Stomach (tissue), 8 donors: ENCODE measurements at regions not wholly inside any gene's neighbourhood (a gene's known extent, or its start where the extent isn't known, plus 50 kb on each side); places are given as distances from the start of the nearest gene placed in this dataset.

Source experiments
- DNase-seq, 2 donors: peaks; one replicate each; pipeline versions ENCODE4 v3.0.0 to v3.0.0-alpha.2; 2013 to 2019
- H3K27ac ChIP-seq, 5 donors: fragments of 200-600 bp in 4 of 5; sonication (generic) in 4 of 5; one replicate each; pipeline ENCODE4 v1.5.1; 2013 to 2019; ENCODE audit warnings: mild to moderate bottlenecking in 1 of 5, moderate library complexity in 1 of 5
- H3K27me3 ChIP-seq, 3 donors: fragments of 200-600 bp; sonication (generic); one replicate each; pipeline ENCODE4 v1.5.1; 2017 to 2019; ENCODE audit warnings: mixed run types in 1 of 3
- H3K36me3 ChIP-seq, 4 donors: fragments of 200-600 bp; sonication (generic); 1 replicate in 3 of 4; 2 replicates in 1 of 4; pipeline ENCODE4 v1.5.1; 2016 to 2019
- H3K4me1 ChIP-seq, 4 donors: fragments of 200-600 bp; sonication (generic); one replicate each; pipeline ENCODE4 v1.5.1; 2016 to 2019
- H3K4me3 ChIP-seq, 4 donors: fragments of 200-600 bp; sonication (generic) in 3 of 4; one replicate each; pipeline ENCODE4 v1.5.1; 2016 to 2019; ENCODE audit warnings: mild to moderate bottlenecking in 1 of 4
- H3K9me3 ChIP-seq, 4 donors: fragments of 200-600 bp; sonication (generic); one replicate each; pipeline ENCODE4 v1.5.1; 2016 to 2019
- EP300 ChIP-seq: sonication (generic); formaldehyde crosslinking; IDR thresholded peaks from one replicate; pipeline ENCODE4 v1.6.1; 2017; ENCODE audit warnings: antibody characterized with exemption
- POLR2A ChIP-seq, 4 donors: fragments of 450-650 bp; IDR thresholded peaks; one replicate each; pipeline ENCODE4 v1.6.1; 2016; ENCODE audit warnings: antibody characterized with exemption in 4 of 4, control low read depth in 2 of 4, mild to moderate bottlenecking in 1 of 4, moderate library complexity in 1 of 4
- POLR2AphosphoS5 ChIP-seq, 3 donors: sonication (generic); formaldehyde crosslinking; IDR thresholded peaks; one replicate each; pipeline ENCODE4 v1.6.1; 2016; ENCODE audit warnings: antibody characterized with exemption in 3 of 3
- WGBS, 5 donors: extraction: QIAGEN DNeasy Blood & Tissue Kit in 3 of 5; methylation state at CpG; one replicate each; pipeline versions ENCODE4 v1.1.5 to v1.1.7; 2013 to 2018; 5-methylcytosine and 5-hydroxymethylcytosine counted together
- intact Hi-C: fragments of 100-400 bp; cut with DNase I; formaldehyde crosslinking; loops from one replicate; pipeline ENCODE4 v1.15.1; 2023; ENCODE audit warnings: low total_unique reads
- TF ChIP-seq, protein P1 (sequence below), 7 experiments: fragments of 450-650 bp in 4 of 7; fragments of 200-600 bp in 3 of 7; sonication (generic) in 3 of 7; IDR thresholded peaks; one replicate each; pipeline ENCODE4 v1.5.1; 2016 to 2019; ENCODE audit warnings: antibody characterized with exemption in 7 of 7, control low read depth in 2 of 7, mild to moderate bottlenecking in 1 of 7
- donor health status: healthy with polysubstance abuse.
- donor health status: Bipolar disorder and iron deficiency.
- donor health status: healthy.

DNA sequence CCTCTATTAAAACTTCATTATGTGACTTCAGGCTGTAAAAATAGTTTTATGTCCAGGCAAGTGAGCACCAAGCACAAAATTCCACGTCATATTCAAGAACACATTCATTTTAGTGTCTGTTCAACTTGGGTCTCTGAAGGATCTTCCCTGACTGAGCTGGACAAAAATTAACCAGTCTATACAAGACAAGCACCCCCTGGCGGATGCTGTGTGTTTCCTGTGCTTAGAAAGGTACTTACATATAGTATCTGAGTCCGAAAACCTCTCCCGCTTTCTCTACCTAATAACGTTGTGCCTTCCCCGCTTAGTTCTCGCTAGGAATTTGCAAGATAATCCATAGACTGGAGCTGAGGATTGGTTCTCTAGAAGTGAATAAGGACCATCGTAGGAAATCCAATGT, 2214.5 kb upstream of the TENM3 start:
- no peaks in the 10 kb centered on the region for H3K36me3 ChIP-seq
- no peak overlapping the region for H3K4me3 ChIP-seq
- 54 to 64% (median 60%) methylated on average over 8 of the region's 8 CpGs for WGBS, 5 donors
- no peak for TF ChIP-seq POLR2A (IDR thresholded peaks at IDR 0.05)
- TF ChIP-seq, protein P1, sequence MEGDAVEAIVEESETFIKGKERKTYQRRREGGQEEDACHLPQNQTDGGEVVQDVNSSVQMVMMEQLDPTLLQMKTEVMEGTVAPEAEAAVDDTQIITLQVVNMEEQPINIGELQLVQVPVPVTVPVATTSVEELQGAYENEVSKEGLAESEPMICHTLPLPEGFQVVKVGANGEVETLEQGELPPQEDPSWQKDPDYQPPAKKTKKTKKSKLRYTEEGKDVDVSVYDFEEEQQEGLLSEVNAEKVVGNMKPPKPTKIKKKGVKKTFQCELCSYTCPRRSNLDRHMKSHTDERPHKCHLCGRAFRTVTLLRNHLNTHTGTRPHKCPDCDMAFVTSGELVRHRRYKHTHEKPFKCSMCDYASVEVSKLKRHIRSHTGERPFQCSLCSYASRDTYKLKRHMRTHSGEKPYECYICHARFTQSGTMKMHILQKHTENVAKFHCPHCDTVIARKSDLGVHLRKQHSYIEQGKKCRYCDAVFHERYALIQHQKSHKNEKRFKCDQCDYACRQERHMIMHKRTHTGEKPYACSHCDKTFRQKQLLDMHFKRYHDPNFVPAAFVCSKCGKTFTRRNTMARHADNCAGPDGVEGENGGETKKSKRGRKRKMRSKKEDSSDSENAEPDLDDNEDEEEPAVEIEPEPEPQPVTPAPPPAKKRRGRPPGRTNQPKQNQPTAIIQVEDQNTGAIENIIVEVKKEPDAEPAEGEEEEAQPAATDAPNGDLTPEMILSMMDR (IDR thresholded peaks at IDR 0.05): no peak
- no peak for TF ChIP-seq EP300
- TF ChIP-seq POLR2AphosphoS5 (IDR thresholded peaks at IDR 0.05): no peak
- peak in 1 of 2 donors; percentile 41 for DNase-seq
- no peaks in the 10 kb centered on the region for H3K9me3 ChIP-seq
- H3K4me1 ChIP-seq: no peaks in the 10 kb centered on the region
- no peaks in the 10 kb centered on the region for H3K27me3 ChIP-seq
- no peak overlapping the region for H3K27ac ChIP-seq
- intact Hi-C loops: no loop called here

DNA sequence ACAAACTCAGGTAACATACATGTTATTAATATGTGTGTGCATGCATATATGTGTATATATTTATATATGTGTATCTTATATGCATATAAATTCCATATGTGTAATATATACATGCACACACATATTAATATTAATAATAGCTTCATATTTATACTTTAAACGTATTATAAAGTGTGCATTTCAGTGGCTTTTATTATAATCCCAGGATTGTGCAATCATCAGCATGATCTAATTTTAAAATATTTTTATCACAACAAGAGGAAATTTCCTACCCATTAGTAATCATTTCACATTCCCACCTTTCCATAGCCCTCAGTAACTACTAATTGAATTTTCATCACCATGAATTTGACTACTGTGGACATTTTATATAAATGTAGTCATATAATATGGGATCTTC, 2211.9 kb upstream of the TENM3 start:
- Histone ChIP-seq H3K36me3 (no peaks in the 10 kb centered on the region), H3K4me3 (no peak overlapping the region), H3K4me1 (no peaks in the 10 kb centered on the region), H3K27ac (no peak overlapping the region), H3K9me3 (no peaks in the 10 kb centered on the region), H3K27me3 (no peaks in the 10 kb centered on the region)
- WGBS, 5 donors: 68 to 85% (median 79%) methylated on average over 1 of the region's 1 CpG
- TF ChIP-seq POLR2A (IDR thresholded peaks at IDR 0.05): no peak
- TF ChIP-seq, protein P1 (IDR thresholded peaks at IDR 0.05): no peak
- TF ChIP-seq POLR2AphosphoS5 (IDR thresholded peaks at IDR 0.05): no peak
- TF ChIP-seq EP300: no peak
- DNase-seq: no peak
- intact Hi-C loops: no loop called here

DNA sequence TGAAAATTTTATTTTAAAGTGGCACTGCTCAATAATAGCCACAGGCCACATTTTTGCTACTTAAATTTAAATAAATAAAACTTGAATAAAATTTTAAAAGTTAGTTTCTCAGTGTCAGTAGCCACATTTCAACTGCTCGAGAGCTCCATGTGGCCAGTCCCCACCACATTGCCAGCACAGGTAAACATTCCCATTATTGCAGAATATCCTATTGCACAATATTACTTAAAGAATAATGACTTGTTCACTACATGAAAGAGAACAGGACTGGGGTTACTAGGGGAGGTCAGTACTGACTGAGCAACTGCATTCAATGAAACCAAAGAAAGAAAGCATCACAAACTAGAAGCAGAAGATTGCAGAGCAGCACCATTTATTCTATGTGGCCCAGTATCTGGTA, 2201.6 kb upstream of the TENM3 start:
- H3K9me3 ChIP-seq: peaks cover 0 to 3% (median 0%) of the 10 kb centered on the region in 4 donors
- H3K27ac ChIP-seq: no peak overlapping the region
- H3K4me1 ChIP-seq: no peaks in the 10 kb centered on the region
- DNase-seq: no peak
- WGBS, 5 donors: 54 to 70% (median 65%) methylated on average over 1 of the region's 1 CpG
- H3K4me3 ChIP-seq: no peak overlapping the region
- no peaks in the 10 kb centered on the region for H3K36me3 ChIP-seq
- TF ChIP-seq EP300 (no peak), POLR2AphosphoS5 (IDR thresholded peaks at IDR 0.05) (no peak), POLR2A (IDR thresholded peaks at IDR 0.05) (no peak)
- TF ChIP-seq, protein P1 (IDR thresholded peaks at IDR 0.05): no peak
- no peaks in the 10 kb centered on the region for H3K27me3 ChIP-seq
- intact Hi-C loops: no loop called here

DNA sequence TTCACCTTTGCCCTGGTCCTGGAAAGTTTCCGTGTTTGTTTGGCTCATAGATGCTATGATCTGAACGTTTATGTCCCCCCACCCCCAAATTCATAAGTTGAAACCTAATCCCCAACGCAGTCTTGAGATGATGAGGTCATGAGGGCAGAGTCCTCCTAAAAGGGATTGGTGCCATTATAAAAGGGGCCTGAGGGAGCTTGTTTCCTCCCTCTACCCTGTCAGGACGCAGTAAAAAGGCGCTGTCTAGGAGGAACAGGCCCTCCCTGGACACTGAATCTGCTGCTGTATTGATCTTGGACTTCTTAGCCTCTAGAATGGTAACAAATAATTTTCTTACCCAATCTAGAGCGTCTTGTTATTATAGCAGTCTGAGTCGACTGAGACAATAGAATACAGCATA, 2190.6 kb upstream of the TENM3 start:
- intact Hi-C loops: no loop called here
- 44 to 60% (median 53%) methylated on average over 7 of the region's 7 CpGs for WGBS, 5 donors
- Histone ChIP-seq H3K9me3 (no peaks in the 10 kb centered on the region), H3K27me3 (peaks cover 0 to 19% (median 7%) of the 10 kb centered on the region in 3 donors), H3K4me3 (no peak overlapping the region), H3K27ac (no peak overlapping the region), H3K4me1 (peaks cover under 1 to 6% (median 3%) of the 10 kb centered on the region in 4 donors), H3K36me3 (no peaks in the 10 kb centered on the region)
- TF ChIP-seq, protein P1 (IDR thresholded peaks at IDR 0.05): no peak
- TF ChIP-seq POLR2A (IDR thresholded peaks at IDR 0.05) (no peak), EP300 (no peak), POLR2AphosphoS5 (IDR thresholded peaks at IDR 0.05) (no peak)
- DNase-seq: no peak
